ENCODE measurements at regions not wholly inside any gene's neighbourhood (a gene's known extent, or its start where the extent isn't known, plus 50 kb on each side); places are given as distances from the start of the nearest gene placed in this dataset.
"Not testable (repeated sequence)": the region's sequence is repeated elsewhere in the genome, so short reads cannot be mapped to it uniquely, and the experiment has no call there.

GRCh38 chr4:60729764-60730163 is 470.4 kb upstream of the ADGRL3 start:
- DNase-seq, result not testable (repeated sequence)

- DNase-seq, result no peak
These were observed 462.3 kb upstream of the ADGRL3 start for GRCh38 chr4:60737858-60738257.

GRCh38 chr4:60743654-60744053 is 456.5 kb upstream of the ADGRL3 start:
- DNase-seq, result no peak

DNA sequence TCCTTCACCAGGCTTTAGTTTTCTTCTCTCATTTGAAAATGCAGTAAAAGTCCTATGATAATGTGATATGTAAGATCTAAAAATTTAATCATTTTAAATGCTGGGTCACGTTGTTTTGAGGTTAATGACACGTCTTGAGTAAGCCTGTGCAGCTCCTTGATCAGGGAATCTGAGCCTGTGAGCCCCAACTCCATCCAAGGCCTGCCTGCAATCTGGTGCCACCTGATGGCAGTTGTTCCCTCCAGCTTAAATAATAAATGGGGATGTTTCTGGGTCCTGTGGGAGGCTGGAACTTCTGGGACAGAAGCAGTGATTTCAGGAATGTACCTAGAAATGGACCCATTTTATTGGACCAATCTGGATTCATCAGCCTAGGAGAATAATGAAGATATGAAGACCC is 455.4 kb upstream of the ADGRL3 start:
- DNase-seq, result no peak

- DNase-seq, result no peak
These were observed 454.1 kb upstream of the ADGRL3 start for GRCh38 chr4:60745800-60746571.

DNA sequence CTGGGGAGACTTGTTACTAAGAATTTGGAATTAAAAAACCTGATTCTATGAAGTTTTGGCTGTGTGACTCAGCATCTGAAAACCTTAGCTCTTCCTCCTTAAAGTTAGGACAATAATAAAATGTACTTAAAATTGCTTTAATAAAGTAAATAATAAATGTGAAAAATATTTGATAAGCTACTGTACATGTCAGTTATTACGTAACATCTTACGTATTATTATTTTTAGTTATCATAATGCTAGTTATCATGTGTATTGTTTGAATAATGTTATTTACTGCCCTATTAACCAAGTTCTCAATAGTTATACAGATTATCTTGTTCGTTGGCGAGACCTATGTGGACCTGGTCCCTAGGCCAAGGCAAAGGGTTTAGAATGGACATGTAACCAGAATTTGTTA is 449.2 kb upstream of the ADGRL3 start:
- DNase-seq, result no peak

DNA sequence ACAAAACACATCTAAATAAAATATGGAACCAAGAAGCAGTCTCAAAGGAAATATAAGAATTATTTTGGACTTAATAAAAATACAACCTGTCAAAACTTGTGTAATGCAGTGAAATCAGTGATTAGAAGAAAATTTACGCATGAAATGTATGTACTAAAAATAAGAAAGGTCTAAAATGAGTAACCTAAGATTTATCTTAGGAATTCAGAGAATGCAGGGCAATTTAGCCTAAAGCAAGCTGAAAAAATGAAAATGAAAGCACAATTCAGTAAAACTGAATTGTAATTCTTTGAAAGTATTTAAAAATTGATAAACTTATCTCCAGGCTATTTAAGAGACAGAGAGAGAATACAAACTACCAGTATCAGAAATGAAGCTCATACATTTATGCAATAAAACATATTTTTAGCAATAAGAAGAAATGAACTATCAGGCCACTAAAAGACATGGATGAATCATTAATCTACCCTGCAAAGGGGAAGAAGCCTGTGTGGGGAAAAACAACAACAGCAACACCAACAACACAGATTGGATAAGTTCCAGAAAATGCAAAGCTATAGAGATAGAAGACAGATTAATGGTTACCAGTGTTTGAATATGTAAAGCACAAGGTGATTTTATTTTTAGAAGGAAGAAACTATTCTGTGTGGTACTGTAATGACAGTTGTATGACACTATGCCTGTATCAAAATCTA is 442.0 kb upstream of the ADGRL3 start:
- DNase-seq, result no peak

GRCh38 chr4:60759518-60760245 is 440.4 kb upstream of the ADGRL3 start:
- no peak for DNase-seq

DNA sequence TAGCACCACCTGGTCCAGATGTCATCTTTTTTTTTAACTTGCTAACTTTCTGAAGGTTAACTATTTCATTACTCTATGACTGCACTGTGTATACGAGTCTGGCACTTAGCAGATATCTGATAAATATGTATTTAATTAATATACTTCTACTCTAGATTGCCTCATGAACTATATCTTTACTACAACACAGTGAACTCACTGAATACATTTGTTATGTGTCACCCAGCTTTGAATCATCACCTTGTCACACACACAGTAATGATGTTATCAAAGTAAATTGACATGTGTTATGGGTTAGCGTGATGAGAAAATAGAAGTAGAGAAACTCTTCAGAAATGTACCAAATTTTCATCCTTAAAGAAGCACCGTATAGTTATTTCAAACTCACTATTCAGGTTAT is 419.3 kb upstream of the ADGRL3 start:
- no peak for DNase-seq

DNA sequence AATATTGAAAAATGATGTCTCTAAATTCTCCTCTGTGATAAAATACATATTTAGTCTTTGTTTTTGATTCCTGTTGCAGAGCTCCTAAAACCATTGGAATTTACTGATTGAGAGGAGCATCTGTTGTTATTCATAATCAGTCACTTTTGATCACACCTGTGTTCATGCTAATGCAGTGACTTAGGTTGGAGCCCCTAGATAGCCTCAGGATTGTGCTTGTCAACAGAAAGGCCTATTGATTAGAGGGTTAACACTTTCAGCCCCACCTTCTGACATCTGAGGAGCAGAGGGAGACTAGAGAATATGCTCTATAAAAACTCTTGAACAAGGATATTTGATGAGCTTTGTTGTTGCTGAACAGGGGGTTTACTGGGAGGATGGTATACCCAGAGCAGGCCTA is 409.5 kb upstream of the ADGRL3 start:
- no peak for DNase-seq

GRCh38 chr4:60794372-60794771 is 405.8 kb upstream of the ADGRL3 start:
- DNase-seq, result no peak

GRCh38 chr4:60799214-60799613 is 400.9 kb upstream of the ADGRL3 start:
- no peak for DNase-seq

- no peak for DNase-seq
These were observed 399.4 kb upstream of the ADGRL3 start for GRCh38 chr4:60800701-60801100.

GRCh38 chr4:60805500-60806313 is 394.4 kb upstream of the ADGRL3 start:
- DNase-seq, result peak in 2 of 56 donors; percentile 15 to 23

DNA sequence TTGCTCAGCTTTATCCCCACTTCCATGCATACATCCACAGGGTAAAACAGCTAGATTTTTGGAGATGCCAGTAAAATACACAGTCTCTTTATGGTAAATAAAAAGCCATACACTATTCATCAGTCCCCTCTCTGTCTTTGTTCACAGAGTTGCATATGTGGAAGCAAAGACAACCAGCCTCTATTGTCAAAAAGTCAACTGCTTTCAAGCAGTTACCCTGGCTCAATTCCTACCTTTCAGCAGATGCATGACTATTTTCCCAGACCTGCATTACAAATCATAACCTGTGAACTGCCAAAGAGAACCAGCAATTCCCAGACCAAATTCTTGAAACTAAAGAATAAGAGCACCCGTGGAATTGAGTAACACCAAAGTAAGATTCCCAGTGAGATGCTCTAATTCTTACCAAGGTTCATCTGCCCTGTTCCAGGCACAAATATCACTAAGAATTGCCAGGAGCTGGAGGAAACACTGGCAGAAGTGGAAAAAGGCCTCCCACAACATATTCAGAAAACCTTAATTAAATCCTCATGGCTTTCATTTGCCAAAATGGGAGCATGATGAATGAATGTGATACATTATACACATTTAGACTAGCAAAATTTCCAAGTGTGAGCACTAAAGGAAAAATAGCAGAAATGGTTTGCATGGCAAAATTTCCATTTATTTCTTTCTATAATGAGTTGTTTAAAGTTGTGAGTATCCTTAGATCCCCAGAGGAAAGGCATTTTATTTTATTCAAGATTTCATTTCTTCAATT is 391.2 kb upstream of the ADGRL3 start:
- no peak for DNase-seq

- no peak for DNase-seq
These were observed 390.7 kb upstream of the ADGRL3 start for GRCh38 chr4:60809486-60809800.

GRCh38 chr4:60812811-60813210 is 387.3 kb upstream of the ADGRL3 start:
- no peak for DNase-seq

- no peak for DNase-seq
These were observed 385.6 kb upstream of the ADGRL3 start for GRCh38 chr4:60814549-60814948.

DNA sequence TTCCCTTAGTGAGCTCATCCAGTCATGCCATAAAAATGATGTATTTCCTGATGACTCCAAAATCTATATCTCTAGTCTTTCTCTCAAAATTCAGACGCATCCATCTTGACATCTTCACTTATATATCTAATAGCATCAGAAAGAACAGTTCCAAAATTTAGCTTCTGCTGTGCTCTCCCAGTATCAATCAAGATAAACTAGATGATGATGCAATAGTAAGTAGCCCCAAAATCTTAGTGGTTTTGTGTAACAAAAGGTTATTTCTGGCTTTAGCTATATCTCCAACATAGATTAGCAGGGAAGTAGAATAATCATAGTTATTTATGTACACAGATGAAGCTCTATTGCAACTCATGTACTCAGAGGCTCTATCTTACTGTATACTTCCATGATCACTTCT is 382.5 kb upstream of the ADGRL3 start:
- DNase-seq, result no peak

GRCh38 chr4:60822986-60823385 is 377.1 kb upstream of the ADGRL3 start:
- DNase-seq, result no peak

GRCh38 chr4:60840020-60840419 is 360.1 kb upstream of the ADGRL3 start:
- DNase-seq, result no peak

Measured in amygdala (tissue), 56 donors.